Hippocampal formation (tissue), 2 donors: ENCODE measurements at regions not wholly inside any gene's neighbourhood (a gene's known extent, or its start where the extent isn't known, plus 50 kb on each side); places are given as distances from the start of the nearest gene placed in this dataset.
A peak's percentile ranks its signal among the peaks of the same experiment; 100 is the strongest.
"Not testable (repeated sequence)": the region's sequence is repeated elsewhere in the genome, so short reads cannot be mapped to it uniquely, and the experiment has no call there.

ENCODE experiments used
- DNase-seq, 2 donors: peaks; one replicate each; lab custom pipeline; 2025; lab: John Stamatoyannopoulos, UW

DNA sequence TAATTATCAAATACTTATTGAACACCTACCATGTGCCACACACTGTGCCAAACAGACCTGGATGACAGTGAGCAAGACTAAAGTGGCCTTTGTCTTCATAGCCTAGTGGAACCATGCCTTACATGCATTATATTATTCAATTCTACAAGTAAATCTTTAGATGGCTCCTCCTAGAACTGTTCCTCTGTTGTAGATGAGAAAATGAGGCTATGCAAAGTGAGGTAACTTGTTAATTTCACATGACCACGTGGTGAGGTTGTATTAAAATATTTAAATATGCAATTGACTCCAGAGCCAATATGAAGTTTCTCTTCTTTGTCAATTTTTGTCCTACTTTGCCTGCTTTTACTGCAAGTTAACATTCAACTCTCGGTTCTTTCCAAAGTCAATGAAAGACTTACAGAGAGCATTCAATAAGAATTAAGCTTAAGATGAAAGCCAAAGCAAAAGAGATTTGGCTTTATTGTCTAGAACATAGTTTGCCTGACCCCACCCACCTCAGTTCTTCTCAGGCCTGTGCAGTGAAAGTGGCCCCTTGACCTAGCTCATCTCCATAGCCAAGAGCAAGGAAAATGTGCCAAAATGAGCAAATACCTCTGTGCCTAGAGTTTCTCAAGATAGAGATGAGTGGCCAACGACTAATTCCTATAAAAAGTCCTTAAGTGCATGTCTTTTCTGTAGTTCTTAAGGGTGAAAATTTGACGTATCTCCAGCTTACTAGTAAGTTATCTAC lies 263.2 kb upstream of the NFIA start:
- DNase-seq: no peak

DNA sequence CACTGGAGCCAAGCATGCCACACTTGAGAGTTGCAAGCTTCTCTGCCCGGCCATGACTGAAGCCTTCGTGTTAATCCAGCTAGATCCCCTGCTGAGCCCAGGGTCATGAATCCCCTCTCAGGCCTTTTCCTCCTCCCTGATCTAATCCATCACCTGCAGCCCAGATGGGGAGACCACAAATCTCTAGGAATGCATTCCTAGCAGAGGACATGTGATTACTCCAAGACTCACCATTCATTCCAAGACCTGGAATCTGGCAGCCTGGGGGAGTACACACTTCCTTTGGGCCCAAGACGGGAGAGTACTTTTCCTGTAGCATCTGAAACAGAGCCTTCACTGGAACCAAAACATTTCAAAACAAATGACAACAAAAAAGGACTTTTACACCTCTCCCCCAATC lies 269.3 kb upstream of the NFIA start:
- DNase-seq: no peak

DNA sequence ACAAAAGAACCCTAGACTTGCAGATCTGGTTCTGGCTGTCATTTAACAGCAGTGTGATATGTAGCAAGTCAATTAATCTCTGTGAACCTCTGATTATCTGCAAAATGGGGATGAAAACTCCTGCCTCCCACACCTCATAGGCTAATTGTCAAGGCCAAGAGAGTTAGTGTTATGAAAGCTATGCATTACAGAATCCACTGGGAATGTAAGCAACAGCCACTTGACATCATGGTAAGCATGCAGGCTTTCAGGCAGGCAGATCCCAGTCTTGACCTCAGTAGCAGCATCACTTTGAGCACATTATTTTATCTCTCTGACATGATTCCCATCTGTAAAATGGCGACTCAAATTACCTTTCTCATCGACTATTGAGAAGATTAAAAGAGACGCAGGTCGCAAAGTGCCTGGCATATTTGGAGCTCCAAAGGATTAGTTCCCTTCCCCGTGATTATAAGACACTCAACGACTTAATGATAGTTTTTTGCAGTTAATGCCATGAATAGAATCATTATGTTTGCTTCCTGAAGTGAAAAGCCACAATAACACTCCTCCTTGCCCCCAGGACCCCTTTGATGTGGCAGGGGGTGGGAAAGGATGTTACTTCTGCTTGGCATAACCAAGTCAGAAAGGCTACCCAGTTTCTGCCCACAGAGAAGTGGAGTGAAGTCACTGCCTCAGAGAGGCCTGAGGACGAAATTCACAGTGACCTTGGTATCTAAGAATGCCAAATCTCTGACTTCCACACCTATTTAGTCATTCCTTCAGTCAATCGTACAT lies 273.0 kb upstream of the NFIA start:
- no peak for DNase-seq

DNA sequence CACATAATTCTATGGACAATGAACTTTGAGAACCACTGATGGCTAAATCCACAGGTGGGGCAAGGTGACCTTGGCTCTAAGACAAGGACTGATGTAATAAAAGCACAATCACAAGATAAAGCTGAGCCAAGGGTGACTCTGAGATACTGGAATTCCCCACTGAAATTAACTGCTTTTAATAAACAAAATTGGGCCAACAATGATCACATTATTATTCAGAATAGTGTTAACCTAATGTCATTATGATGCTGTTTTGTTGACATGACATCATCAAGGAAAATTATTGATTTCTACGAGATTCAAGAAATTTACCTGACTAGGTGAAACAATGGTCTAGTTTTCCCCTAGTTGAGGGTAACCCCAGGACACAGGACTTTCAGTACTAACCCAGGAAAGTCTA lies 273.7 kb upstream of the NFIA start:
- no peak for DNase-seq

DNA sequence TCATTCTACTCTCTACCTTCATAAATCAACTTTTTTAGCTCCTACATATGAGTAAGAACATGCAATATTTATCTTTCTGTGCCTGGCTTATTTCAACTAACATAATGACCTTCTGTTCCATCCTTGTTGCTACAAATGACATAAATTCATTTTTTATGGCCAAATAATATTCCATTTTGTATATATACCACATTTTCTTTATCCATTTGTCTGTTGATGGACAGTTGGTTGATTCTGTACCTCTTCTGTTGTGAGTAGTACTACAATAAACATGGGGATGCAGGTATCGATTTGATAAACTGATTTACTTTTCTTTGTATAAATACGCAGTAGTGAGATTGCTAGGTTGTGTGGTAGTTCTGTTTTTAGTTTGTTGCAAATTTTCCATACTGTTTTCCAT lies 279.5 kb upstream of the NFIA start:
- no peak for DNase-seq

DNA sequence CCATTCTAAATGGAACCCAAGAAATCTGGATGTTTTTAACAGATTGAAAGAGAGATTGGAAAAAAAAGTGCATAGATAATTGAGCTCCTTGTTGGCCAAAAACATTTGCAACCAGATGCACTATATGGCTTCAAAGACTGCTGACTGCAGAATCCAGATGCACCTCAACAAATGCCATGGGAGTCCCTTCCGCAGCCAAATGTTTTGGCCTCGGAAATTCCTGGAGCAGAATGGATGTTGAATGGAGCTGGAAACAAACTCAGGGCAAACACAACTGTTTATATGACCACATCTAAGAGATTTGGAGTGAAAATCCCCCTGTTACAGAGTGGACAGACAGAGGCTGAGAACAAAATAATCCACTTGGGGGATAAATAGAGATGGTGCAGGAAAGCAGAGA lies 285.0 kb upstream of the NFIA start:
- no peak for DNase-seq

DNA sequence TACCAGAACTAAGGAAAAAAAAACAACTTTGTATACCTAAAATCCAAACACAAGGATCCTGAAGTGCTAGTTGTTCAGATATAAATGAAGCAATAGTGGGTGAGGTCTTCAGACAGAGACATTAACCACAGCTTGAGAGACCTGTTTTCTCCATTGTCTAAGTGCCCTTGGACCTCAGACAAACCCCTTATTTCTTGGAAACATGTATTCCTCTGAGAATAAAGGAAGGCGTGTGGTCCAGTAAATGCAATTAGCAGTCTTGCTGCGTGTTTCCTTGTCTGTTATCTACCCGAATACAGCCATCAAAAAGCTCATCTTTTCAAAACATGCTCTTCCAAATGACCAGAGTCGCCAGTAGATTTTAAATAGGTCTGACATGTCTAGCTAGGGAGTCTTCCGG lies 291.1 kb upstream of the NFIA start:
- DNase-seq: no peak

DNA sequence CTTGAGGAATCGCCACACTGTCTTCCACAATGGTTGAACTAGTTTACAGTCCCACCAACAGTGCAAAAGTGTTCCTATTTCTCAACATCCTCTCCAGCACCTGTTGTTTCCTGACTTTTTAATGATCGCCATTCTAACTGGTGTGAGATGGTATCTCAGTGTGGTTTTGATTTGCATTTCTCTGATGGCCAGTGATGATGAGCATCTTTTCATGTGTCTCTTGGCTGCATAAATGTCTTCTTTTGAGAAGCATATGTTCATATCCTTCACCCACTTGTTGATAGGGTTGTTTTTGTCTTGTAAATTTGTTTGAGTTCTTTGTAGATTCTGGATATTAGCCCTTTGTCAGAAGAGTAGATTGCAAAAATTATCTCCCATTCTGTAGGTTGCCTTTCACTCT lies 309.3 kb upstream of the NFIA start:
- not testable (repeated sequence) for DNase-seq

DNA sequence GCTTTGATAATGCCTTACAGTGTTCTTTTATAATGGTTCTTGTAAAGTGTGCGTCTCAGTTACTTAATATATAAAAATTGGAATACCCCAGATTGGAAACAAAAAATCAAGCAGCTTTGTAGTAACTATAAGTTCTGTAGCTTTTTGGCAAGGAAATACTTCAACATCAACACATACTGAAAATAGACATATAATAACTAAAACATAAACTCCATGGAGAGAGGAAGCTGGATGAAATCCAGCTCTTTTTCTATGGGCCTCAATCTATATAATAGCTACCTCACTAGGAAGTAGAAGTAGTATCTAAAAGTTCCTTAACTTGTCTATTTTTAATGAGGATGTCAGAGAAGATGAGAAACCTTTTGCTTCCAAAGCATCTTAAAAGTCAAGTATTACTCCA lies 313.3 kb upstream of the NFIA start:
- DNase-seq: no peak

DNA sequence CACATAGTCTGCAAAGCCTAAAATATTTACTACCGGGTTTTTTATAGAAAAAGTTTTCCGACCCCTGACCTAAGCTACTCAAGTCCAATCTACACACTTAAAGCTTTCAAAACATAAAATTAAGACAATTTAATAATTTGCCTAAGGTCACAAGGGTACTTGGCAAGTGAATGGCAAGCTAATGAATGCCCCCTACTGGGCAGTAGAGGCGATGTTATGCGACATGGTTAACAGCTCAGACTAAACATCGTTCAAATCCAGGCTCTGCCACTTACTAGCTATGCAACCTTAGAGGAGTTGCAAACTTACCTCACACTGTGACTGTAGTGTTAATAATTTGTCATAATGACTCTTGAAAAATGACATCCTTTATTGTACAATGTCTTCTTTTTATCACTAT lies 317.2 kb upstream of the NFIA start:
- DNase-seq: no peak

DNA sequence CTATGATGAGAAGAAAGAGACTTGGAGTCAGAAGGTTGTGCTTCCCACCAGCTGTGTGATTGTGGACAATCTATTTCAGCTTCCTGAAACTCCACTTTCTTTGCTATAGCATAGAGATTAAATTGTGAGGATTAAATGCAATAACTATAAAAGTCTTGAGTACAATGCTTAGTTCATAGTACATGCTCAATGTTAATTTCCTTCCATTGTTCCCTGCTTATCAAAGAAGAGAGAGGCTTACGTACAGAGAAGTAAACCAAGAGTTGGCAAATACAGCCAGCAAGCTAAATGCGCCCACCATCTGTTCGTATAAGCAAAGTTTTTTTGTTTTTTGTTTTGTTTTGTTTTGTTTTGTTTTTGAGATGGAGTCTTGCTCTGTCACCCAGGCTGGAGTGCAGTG lies 317.9 kb upstream of the NFIA start:
- DNase-seq: no peak

DNA sequence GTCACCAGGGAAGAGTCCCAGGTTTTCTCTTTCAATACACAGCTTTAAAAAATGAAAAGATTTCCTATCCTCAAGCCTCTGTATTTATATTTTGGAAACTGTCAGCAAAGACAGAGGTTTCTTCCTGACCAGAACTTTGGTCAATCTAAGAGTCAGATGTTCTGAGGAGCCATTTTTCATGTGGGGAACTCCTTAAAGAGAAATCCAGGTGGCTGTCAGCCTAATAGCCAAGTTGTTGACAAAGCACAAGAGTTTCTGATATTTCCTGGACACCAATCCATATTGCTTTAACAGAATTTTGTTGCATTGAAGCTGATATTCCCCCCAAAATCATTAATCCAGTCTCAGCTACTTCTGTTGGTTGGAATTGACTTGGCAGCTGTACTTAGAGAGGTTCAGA lies 318.6 kb upstream of the NFIA start:
- DNase-seq: no peak

DNA sequence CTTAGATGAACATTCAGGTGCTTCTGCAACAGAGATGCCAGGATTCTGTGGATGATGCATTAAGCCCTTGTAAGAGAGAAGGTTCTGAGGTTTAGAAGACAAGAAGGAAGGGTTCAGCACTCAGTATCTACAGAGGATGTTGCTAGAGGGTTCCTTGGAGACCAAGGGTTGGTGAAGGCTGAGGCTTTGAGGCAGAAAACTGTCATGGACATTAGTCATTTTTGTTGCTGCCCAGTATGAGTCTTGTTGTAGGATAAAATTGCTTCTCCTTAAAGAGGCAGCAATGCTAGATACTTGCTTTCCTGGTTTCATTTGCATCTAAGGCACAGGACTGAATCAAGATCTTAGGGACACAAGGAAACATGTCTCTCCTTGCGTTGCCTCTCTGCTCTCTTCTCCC lies 319.4 kb upstream of the NFIA start:
- DNase-seq: no peak

DNA sequence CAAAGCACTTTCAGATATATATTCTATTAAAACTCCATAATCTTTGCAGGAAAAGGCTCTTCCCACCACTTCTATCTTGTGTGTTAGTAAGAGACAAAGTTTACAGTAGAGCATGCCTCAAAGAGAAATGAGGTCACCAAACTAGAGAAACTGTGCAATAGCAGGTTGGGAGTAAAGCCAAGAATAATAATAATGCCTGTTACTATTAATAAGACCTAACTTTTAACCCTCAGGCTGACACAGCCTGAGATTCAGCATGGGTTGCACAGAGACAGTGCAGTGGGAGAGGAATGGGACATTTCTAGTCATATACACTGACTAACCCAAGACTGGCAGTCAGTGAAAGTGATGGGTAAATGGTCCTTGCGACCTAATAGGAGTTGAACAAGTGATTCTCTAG lies 320.2 kb upstream of the NFIA start:
- no peak for DNase-seq

DNA sequence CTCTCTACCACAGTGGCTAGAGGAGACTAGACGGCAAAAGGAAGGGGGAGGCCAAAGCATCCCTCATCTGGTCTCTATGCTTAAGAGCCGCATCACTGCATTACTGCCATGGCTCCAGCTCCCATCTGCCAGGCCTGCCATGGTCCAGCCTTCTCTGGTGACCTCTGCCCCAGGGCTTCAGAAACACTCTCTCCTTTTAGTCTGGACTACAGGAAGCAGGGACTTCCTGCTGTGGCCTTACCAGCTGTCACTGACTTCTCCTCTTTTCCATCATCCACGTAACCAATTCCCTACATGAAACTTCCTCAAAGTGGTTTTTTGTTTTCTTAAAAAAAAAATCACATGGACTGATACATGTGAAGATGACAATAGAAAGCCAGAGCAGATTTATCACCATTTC lies 323.1 kb upstream of the NFIA start:
- no peak for DNase-seq

DNA sequence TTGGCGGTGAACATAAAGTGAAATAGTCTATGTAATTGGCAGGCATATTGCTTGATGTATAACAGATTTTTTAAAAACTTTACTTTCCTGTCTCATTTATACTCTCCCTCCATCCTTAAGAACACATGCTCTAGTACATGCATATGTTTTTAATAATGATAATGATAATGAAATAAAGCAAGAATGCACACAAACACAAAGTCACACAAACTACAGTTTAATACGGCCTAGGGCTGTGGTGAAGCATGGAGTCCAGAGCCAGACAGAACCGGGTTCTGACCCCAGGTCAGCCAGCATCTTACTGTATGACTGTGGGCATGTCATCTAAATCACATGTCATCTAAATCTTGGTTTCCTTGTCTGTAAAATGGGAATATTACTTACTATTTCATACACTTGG lies 324.9 kb upstream of the NFIA start:
- no peak for DNase-seq

DNA sequence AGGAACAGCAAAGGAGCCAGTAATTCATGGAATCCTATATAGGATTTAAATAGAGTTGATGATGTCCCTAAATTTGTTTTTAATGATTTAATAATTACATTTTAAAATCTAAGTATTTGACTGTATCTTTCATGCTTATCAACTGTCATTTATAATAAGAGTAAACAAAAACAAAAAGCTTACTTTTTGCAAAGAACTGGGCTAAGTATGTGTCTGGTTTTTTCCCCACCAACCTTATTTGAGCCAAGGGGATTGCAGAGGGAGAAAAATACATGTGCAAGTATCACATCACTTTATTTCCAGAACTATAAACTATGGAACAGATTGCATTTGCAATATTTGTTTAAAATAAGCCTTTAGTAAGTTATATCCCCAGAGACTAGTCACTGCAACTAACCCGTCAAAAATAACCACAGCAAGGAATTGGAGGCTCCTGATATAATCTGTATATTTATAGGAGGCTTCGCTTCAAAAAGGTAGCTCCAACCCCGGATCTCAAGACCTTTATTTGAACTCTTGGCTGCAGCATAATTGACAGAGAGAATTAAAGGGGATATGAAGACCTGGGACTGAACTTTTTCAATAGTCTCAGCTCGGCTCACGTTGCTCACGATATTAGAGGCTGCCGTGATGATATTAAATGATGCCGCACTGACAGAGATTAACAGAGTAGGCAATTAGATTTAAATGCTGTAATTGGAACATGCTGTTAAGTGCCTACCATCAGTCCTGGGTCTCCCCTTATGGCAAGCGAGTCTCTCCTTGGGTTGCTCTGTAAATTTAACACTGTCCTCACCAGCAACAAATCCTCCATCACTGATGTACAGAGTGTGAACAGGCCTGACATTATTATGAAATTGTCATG lies 329.1 kb upstream of the NFIA start:
- DNase-seq: no peak

DNA sequence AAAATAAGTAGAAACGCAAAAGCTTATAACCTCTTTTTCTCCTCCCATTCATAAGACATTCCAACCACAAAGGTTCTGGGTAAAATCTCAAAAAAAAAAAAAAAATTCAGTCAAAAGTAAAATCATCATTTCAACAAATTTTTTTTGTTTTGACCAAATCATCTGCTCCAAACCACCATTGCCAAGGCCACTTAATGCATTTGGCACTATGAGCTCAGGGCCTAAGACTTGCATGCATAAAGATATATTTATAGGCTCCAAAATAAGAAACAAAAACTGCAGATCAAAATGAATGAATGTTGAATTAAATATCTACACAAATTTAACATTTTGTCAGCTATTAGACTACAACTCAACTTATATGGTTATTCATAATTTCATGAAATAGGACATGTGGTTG lies 331.1 kb upstream of the NFIA start:
- no peak for DNase-seq

DNA sequence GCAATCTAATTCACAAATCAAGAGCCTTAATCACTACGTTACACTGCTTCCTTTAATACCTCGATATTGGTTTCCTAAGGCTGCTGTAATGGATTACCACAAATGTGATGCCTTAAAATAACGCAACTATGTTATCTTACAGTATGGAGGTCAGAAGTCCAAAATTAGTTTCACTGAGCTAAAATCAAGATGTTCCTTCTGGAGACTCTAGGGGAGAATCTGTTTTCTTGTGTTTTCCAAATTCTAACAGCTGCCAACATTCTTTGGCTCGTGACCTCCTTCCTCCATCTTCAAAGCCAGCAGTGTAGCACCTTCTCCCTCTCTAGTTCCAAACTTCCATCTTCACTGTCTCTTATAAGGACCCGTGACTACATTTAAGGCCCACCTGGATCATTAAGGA lies 335.0 kb upstream of the NFIA start:
- DNase-seq: no peak

DNA sequence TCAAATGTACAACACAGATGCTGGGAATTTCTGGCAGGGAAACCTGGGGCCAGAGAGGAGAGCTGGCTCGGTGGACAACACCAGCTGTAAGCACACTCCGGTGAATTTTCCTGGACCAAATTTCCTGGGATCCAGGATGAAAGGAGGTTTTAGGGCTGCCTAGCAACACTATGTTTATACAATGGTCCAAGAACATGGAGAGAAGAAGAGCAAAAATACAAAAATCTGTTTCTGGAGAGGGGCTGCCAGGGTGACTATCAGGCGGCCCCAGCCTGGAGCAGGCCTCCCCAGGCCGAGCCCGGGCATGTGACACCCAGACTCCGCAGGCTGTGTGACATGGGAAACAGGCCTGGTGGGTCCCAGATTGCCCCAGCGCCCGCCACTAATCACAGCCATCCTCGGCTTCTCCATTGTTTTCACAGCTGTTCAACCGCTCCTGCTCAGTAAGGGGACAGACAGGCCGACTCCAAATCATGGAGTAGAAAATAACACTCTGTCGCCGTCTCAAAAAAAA lies 336.0 kb upstream of the NFIA start:
- peak; percentile 13 to 55 for DNase-seq

DNA sequence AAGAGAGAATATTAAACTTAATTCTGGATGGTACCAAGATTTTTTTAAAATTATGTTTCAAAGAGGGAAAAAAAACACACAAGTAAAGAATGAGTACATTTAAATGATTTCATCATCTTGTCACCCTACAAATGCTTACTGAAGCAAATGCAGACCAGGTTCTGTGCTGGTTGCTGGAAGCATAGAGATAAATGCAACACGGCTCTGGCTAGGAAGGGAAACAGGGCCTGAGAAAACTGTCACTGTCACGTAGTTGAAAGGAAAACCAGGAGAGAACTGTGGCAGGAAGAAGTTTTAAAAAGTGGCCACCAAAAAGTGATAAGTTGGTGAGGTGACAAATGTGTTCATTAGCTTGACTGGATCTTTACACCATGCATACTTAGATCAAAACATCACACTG lies 336.9 kb upstream of the NFIA start:
- DNase-seq: no peak

DNA sequence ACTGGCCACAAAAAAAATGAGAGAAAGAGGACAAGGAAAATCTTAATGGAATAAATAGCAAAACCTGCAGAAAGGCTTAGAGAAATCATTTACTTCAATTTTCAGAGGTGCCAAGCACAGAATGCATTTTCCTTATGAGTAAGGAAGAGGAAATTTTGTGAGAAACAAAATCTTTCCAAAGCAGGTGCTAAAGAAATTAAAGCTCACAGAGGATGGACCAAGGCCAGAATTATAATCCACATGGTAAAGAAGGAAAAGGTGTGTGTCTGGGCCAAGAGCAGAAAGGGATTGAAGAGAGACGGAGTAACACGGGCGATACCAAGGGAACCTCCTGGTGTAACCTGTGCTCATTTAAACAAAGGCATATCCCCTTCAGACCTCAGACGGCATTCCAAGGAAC lies 340.0 kb upstream of the NFIA start:
- DNase-seq: no peak

DNA sequence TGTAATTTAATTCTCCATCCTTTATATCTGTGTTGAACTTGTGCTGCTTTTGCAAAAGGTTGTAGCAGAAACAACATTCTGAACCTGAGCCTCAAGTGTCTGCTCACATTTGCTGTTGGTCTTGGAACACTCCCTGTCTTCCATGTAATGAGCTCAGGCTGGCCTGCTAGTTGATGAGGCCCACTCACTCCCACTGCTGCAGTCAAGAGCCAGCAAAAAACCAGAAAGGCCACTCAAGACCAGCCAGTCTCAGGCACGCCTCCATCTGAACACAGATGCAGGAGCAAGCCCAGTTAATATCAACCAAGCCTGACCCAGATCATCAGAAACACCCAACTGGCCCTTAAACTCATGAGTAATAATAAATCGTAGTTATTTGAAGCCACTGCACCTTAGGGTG lies 342.2 kb upstream of the NFIA start:
- no peak for DNase-seq
